GM21515 (cell line): ENCODE measurements at regions not wholly inside any gene's neighbourhood (a gene's known extent, or its start where the extent isn't known, plus 50 kb on each side); places are given as distances from the start of the nearest gene placed in this dataset.
"Not testable (repeated sequence)": the region's sequence is repeated elsewhere in the genome, so short reads cannot be mapped to it uniquely, and the experiment has no call there.

Experiments
- ATAC-seq: cut with Tn5 transposase; IDR thresholded peaks from one replicate; pipeline ENCODE4 v1.9.1; 2021; ENCODE audit not compliant: unreplicated experiment

- not testable (repeated sequence) for ATAC-seq
Observed at GRCh38 chr6:71360556-71361335, 72.1 kb downstream of the OGFRL1 start.

GRCh38 chr6:71364889-71365542, 76.4 kb downstream of the OGFRL1 start:
- ATAC-seq, result no peak

DNA sequence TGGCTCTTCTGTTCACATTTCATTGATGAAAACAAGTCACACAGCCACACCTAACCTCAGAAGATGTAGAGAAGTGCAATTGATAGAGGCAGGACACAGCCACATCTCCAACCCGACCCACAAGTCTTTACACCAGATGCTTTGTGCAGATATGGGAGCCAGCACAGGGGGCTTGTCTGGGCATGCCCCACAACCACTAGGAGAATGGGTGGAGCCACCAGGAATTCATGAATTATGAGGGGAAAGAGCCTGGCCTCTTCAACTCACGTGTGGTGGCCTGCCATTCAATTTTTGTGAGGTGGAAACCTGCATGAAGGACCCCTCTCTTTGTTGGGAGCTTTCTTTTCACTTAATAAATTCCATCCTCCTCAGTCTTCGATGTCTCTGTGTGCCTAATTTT, 79.1 kb downstream of the OGFRL1 start:
- ATAC-seq, result no peak

DNA sequence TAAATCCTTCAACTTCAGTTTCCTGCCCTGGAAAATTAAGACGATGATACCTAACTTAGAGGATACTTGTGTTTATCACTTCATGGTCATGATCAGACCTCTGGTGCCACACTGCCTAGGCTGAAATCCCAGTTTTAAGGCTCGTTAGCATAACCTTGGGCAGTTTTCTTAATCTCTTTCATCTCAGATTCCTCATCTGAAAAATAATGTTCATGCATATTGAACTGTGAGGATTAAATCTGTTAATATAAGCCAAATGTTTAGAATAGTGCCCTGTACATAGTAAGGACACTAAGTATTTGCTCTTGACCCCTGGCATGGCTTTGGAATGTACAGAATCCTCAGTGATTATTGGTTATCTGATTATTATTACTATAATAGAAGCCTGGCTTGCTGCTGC, 79.7 kb downstream of the OGFRL1 start:
- no peak for ATAC-seq

GRCh38 chr6:71371559-71371958, 82.9 kb downstream of the OGFRL1 start:
- ATAC-seq, result no peak

DNA sequence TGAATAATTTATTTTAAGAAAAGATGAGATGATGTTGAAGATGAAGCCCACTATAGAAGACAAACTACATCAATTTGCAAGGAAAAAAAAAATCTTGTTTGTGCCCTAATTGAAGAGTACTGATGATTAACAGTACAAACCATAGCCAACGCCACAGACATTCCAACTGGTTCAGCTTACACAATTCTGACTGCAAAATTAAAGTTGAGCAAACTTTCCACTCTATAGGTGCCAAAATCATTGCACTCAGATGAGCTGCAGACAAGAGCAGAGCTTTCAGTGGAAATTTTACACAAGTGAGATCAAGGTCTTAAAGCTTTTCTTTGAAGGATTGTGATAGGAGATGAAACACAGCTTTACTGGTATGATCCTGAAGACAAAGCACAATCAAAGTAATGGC, 85.3 kb downstream of the OGFRL1 start:
- no peak for ATAC-seq

DNA sequence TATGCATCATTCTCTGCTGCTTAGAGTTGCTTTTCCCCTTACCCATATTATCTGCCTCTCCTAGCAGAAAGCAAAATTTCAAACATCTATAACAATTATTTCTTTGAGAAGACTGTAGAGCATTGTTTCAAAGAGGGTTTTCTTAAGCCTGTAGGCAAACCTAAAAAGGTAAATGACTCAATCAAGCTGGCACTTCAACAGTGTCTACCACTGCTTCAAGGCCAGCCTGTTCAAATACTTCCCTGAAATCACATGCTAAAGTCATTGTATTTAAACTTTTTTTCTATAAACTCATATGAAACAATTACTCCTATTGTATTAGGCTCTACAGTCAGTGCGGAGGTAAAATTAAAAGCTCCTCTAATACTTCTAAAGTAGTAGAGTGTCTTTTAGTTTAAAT, 87.1 kb downstream of the OGFRL1 start:
- no peak for ATAC-seq

DNA sequence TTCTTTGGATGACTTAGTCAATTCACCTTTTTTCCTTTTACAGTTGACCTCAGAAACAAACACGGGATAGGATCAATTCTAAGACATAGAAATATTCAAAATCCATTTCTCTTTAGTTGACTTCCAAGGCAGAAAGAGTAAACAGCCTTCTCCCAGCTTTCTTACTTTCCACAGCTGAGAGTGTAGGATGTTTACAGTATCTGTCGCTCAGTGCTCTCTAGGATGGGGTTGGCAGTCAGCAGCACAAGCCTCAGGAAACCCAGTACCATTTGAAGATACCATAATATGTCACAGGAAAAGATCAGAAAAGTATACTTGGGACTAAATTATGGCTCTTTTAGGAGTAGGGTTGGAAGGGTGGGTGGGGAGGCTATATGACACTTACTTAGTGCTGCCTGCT, 88.2 kb downstream of the OGFRL1 start:
- ATAC-seq, result no peak

GRCh38 chr6:71383476-71383875, 94.9 kb downstream of the OGFRL1 start:
- ATAC-seq, result no peak

DNA sequence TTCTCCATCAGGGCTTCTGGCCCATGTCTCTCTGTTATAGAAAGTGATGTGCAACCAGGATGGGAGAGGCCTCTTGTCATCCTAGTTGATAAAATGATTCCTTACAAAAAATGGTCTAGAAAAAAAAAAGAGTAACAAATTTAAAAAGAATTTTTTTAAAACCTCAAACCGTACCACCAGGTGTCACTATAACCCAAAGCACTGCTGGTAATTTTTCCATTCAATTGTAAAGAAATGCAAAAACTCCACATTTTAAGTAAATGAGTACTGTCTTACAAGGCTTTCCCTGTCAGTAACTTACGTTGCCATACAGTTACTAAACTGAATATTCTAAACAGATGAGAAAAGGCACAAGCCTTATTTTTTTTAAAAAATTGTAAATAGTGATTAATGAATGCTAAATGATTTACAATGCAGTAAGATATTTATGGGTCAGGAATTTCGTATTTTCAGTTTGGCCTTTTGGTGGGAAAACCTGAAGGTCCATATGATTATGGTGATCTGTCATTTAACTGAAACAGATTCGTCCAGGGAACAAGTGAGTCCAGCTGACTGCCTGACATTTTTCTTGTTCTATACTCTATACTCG, 95.4 kb downstream of the OGFRL1 start:
- no peak for ATAC-seq

DNA sequence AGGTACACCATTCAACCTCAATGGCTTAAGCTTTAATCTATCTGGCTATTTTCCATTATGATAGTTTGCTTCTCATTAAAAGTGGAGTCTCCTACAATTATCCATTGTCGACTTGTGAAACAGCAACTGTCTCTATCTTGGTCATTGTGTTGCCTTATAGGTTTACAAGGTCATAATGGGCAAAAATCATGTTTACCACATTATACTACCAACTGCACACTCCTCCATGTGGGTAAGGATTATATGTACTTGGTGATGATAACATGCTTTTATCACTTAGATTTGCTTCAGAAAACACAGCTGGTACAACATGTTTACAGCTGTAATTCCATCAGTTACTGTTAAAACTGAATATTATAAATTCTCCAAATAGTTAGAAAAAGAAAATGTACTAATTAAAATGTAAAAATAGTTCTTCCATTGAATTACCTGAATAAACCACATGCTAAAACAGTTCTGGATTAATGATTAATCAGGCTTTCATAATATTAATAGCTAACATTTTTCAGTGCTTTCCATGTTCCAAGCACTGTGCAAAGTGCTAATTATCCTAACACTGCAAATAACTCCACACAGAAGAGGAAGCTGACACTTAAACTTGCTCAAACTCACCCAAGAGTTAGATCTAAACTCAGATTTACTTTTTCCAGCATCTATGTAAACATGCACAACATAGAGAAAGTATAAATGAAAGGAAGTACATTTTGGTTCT, 96.7 kb downstream of the OGFRL1 start:
- ATAC-seq, result no peak

GRCh38 chr6:71386215-71386614, 97.6 kb downstream of the OGFRL1 start:
- no peak for ATAC-seq

GRCh38 chr6:71387179-71387578, 98.6 kb downstream of the OGFRL1 start:
- ATAC-seq, result no peak

- ATAC-seq, result no peak
Observed at GRCh38 chr6:71388068-71388744, 99.6 kb downstream of the OGFRL1 start.

GRCh38 chr6:71388856-71389527, 100.4 kb downstream of the OGFRL1 start:
- ATAC-seq, result no peak

GRCh38 chr6:71391126-71391525, 102.5 kb downstream of the OGFRL1 start:
- ATAC-seq, result no peak

DNA sequence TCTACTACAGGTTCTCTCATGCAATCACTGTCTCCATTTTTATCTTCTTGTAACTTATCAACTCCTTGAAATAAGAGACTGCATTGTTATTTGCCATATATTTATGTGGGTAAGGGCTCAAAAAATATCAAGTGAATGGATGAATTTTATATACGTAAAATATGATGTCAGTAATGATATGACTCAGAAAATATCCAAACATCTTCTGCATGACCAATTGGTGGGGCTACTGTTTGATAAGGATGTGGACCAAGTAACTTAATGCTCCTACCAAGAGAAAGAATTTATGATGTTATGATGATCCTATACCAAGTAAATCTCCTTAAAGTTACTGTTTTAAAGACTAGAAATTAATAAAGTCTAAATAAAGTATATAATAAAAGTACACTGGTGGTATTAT, 103.7 kb downstream of the OGFRL1 start:
- no peak for ATAC-seq

- no peak for ATAC-seq
Observed at GRCh38 chr6:71393471-71393870, 104.9 kb downstream of the OGFRL1 start.

- no peak for ATAC-seq
Observed at GRCh38 chr6:71393981-71394432, 105.4 kb downstream of the OGFRL1 start.

GRCh38 chr6:71394926-71395325, 106.3 kb downstream of the OGFRL1 start:
- ATAC-seq, result no peak
